ENCODE measurements at regions not wholly inside any gene's neighbourhood (a gene's known extent, or its start where the extent isn't known, plus 50 kb on each side); places are given as distances from the start of the nearest gene placed in this dataset.

DNA sequence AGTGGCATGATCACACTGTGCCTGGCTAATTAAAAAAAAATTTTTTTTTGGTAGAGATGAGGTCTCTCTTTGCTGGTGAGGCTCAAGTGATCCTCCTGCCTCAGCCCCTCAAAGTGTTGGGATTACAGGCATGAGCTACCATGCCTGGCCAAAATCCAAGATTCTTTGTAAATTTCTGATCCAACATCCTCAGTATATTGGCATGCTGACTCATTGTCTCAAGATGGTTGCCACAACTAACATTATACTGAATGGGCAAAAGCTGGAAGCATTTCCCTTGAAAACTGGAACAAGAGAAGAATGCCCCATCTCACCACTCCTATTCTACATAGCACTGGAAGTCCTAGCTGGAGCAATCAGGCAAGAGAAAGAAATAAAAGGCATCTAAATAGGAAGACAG, 100.0 kb downstream of the KLF5 start:
- ChIA-PET POLR2A (no interaction called here), CTCF (interaction anchor here (1.5 kb wide), 1 partner anchor 9 kb away, joined by 6 read pairs; no protein-coding TSS in a partner anchor)
- no peak overlapping the region for H3K4me3 ChIP-seq (ENCODE audit: low read depth, low read length)
- no peak for DNase-seq (ENCODE audit: low read depth, low spot score)
- TF ChIP-seq, protein P1, sequence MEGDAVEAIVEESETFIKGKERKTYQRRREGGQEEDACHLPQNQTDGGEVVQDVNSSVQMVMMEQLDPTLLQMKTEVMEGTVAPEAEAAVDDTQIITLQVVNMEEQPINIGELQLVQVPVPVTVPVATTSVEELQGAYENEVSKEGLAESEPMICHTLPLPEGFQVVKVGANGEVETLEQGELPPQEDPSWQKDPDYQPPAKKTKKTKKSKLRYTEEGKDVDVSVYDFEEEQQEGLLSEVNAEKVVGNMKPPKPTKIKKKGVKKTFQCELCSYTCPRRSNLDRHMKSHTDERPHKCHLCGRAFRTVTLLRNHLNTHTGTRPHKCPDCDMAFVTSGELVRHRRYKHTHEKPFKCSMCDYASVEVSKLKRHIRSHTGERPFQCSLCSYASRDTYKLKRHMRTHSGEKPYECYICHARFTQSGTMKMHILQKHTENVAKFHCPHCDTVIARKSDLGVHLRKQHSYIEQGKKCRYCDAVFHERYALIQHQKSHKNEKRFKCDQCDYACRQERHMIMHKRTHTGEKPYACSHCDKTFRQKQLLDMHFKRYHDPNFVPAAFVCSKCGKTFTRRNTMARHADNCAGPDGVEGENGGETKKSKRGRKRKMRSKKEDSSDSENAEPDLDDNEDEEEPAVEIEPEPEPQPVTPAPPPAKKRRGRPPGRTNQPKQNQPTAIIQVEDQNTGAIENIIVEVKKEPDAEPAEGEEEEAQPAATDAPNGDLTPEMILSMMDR (IDR thresholded peaks at IDR 0.05; ENCODE audit: insufficient read depth, low read length, missing control alignments): no peak

DNA sequence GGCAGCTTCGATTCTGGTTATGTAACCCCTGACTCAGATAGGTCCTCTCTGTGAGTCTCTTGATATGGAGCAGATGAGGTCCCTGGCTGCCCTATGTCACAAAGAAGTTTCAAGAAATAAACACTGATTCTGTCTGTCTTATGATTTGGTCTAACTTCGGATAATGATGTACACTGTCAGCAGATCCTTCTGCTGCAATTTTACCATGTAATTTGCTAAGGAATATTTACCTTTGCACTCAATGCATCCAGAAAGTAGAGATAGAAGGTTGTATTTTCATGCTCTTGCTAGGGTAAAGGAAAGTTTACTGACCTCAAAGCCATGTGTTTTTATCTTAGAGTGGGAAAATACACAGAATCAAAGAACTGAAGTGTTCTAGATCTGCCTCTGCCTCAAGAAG, 98.2 kb downstream of the KLF5 start:
- H3K4me3 ChIP-seq (ENCODE audit: low read depth, low read length): no peak overlapping the region
- POLR2A ChIA-PET: no interaction called here
- CTCF ChIA-PET: interaction anchor here (1.6 kb wide), 1 partner anchor 35 kb away, joined by 4 read pairs; no protein-coding TSS in a partner anchor
- DNase-seq (ENCODE audit: low read depth, low spot score): no peak
- TF ChIP-seq, protein P1 (IDR thresholded peaks at IDR 0.05; ENCODE audit: insufficient read depth, low read length, missing control alignments): no peak

DNA sequence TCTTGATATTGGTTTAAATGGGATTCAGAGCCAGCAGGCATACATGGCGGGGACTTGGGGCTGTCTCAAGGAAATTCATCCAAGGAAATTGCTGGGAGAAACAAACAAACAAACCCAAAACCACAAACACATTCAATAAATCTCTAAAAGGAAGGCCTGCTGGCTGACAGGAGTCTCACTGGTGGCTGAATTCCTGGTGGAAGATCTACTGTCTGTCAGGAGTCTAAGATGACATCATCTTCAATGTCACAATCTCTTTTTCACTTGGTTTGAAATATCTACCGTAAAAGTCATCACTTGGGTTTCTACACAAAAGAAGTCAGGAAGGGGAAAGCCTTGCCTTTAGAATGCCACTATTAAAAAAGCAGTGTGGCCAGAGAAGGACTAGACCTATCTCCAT, 87.9 kb downstream of the KLF5 start:
- CTCF ChIA-PET: no interaction called here
- POLR2A ChIA-PET: no interaction called here
- no peak overlapping the region for H3K4me3 ChIP-seq (ENCODE audit: low read depth, low read length)
- TF ChIP-seq, protein P1 (IDR thresholded peaks at IDR 0.05; ENCODE audit: insufficient read depth, low read length, missing control alignments): no peak
- DNase-seq (ENCODE audit: low read depth, low spot score): no peak

DNA sequence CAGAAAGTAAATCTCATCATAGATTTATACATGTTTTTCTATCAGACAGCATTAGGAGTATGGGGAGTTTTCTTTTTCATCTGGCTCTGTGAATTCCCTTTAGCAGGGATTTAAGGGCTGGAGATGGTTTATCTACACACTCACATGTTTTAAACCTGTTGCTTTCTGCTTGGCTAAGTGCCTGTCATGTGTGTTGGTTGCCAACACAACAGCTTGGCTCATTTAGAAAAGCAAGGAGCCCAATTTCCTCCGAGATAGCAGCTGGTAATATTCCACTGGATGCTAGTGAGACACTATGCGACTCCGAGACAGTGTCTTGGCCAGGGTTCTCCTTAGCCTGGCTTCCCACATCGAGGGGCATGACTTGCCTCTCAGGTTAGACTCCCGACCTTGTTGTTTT, 83.3 kb downstream of the KLF5 start:
- TF ChIP-seq, protein P1 (IDR thresholded peaks at IDR 0.05; ENCODE audit: insufficient read depth, low read length, missing control alignments): no peak
- ChIA-PET POLR2A (no interaction called here), CTCF (interaction anchor here (1.0 kb wide), 1 partner anchor 10 kb away, joined by 3 read pairs; no protein-coding TSS in a partner anchor)
- DNase-seq (ENCODE audit: low read depth, low spot score): no peak
- no peak overlapping the region for H3K4me3 ChIP-seq (ENCODE audit: low read depth, low read length)

DNA sequence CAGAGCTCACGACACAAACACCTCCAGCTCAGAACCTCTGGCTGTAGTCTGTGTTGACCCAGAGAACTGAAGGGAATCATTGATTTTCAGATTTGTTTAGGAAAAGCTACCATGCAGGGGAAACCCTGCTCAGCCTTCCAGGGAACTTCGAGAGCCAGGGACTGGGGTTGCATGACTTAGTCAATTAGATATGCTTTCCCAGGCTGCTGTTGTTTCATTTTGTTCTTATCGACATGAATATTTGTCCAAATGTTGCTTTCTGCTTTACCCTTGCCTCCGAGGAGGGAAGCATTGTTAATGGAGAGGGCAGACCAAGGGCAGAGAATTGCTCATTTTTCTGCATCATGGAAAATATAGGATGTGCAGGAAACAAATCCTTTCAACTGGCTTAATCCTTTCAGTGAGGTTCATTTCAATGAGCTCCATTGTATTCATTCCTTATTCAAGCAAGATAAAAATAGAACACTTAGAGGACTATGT, 82.5 kb downstream of the KLF5 start:
- POLR2A ChIA-PET: no interaction called here
- no peak overlapping the region; the same call in 1 of the 2 replicates for H3K4me3 ChIP-seq (ENCODE audit: low read depth, low read length)
- TF ChIP-seq, protein P1 (IDR thresholded peaks at IDR 0.05; ENCODE audit: insufficient read depth, low read length, missing control alignments): no peak
- DNase-seq (ENCODE audit: low read depth, low spot score): no peak
- CTCF ChIA-PET: interaction anchor here (0.6 kb wide), 1 partner anchor 332 kb away, joined by 3 read pairs; no protein-coding TSS in a partner anchor

DNA sequence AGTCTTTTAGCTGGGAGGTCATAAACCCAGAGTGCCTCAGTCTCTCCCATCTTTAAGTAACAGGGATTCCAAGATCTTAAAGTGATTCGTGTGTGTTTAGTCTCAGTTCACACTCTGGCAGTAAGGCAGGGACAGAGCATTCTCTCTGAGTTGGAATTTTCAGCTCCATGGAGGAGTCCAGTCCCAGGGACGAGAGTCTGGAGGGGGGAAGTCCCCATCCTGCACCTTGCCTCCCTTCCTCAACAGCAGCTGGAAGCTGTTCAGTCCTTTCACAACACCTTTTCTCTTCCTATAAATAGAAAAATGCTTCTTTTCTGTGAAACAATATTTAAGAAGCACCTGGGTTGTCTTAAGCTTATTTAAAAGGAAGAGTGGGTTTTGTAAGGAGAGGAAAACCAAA, 82.0 kb downstream of the KLF5 start:
- CTCF ChIA-PET: interaction anchor here (0.6 kb wide), 1 partner anchor 332 kb away, joined by 3 read pairs; no protein-coding TSS in a partner anchor

More for the DNA sequence above, 82.0 kb downstream of the KLF5 start:
- POLR2A ChIA-PET: no interaction called here
- no peak overlapping the region for H3K4me3 ChIP-seq (ENCODE audit: low read depth, low read length)
- TF ChIP-seq, protein P1 (IDR thresholded peaks at IDR 0.05; ENCODE audit: insufficient read depth, low read length, missing control alignments): no peak
- DNase-seq (ENCODE audit: low read depth, low spot score): no peak
